Neutrophil (primary cell): ENCODE measurements at regions not wholly inside any gene's neighbourhood (a gene's known extent, or its start where the extent isn't known, plus 50 kb on each side); places are given as distances from the start of the nearest gene placed in this dataset.

Source experiments
- H3K27ac ChIP-seq: fragments of 200-600 bp; sonication (generic); 2 replicates; pipeline ENCODE4 v1.5.1; 2016; ENCODE audit warnings: mild to moderate bottlenecking, moderate library complexity
- H3K27me3 ChIP-seq: fragments of 200-600 bp; sonication (generic); 2 replicates; pipeline ENCODE4 v1.6.0; 2016; ENCODE audit warnings: mild to moderate bottlenecking
- H3K36me3 ChIP-seq: fragments of 200-600 bp; sonication (generic); 2 replicates; pipeline ENCODE4 v1.5.1; 2017
- H3K4me1 ChIP-seq, 2 experiments: fragments of 200-600 bp in 1 of 2; sonication (generic) in 1 of 2; 1 replicate in 1 of 2; 2 replicates in 1 of 2; pipeline versions ENCODE4 v1.5.1 to v1.6.1; 2013 to 2016; ENCODE audit warnings: low read depth in 1 of 2, low read length in 1 of 2, mild to moderate bottlenecking in 1 of 2, moderate library complexity in 1 of 2; ENCODE audit not compliant: control insufficient read depth in 1 of 2, insufficient read depth in 1 of 2
- H3K4me3 ChIP-seq, 2 experiments: fragments of 200-600 bp in 1 of 2; sonication (generic) in 1 of 2; 1 replicate in 1 of 2; 2 replicates in 1 of 2; pipeline ENCODE4 v1.5.1; 2013 to 2016; ENCODE audit warnings: low read depth in 1 of 2, low read length in 1 of 2, mild to moderate bottlenecking in 1 of 2, moderate library complexity in 1 of 2
- H3K9me3 ChIP-seq: fragments of 200-600 bp; sonication (generic); 2 replicates; pipeline ENCODE4 v1.5.1; 2016
- TF ChIP-seq, protein P1 (sequence below): fragments of 200-600 bp; sonication (generic); IDR thresholded peaks from 2 replicates; pipeline ENCODE4 v1.5.1; 2016; ENCODE audit warnings: antibody characterized with exemption

DNA sequence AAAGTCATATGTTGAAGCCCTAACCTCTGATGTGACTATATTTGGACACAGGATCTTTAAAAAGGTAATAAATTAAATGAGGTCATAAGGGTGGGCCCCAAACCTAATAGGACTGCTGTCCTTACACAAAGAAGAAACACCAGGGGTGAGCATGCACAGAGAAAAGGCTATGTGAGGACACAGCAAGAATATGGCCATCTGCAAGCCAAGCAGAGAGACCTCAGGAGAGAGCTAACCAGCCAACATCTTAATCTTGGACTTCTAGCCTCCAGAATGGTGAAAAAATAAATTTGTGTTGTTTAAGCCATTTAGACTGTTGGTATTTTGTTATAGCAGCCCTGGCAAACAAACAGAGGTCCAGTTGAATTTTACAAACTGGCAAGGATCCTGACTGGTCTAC is 223.9 kb downstream of the LTN1 start:
- Histone ChIP-seq H3K27me3 (no peaks in the 10 kb centered on the region), H3K9me3 (no peaks in the 10 kb centered on the region), H3K4me1 (no peaks in the 10 kb centered on the region), H3K27ac (no peak overlapping the region), H3K36me3 (no peaks in the 10 kb centered on the region), H3K4me3 (no peak overlapping the region)
- TF ChIP-seq, protein P1, sequence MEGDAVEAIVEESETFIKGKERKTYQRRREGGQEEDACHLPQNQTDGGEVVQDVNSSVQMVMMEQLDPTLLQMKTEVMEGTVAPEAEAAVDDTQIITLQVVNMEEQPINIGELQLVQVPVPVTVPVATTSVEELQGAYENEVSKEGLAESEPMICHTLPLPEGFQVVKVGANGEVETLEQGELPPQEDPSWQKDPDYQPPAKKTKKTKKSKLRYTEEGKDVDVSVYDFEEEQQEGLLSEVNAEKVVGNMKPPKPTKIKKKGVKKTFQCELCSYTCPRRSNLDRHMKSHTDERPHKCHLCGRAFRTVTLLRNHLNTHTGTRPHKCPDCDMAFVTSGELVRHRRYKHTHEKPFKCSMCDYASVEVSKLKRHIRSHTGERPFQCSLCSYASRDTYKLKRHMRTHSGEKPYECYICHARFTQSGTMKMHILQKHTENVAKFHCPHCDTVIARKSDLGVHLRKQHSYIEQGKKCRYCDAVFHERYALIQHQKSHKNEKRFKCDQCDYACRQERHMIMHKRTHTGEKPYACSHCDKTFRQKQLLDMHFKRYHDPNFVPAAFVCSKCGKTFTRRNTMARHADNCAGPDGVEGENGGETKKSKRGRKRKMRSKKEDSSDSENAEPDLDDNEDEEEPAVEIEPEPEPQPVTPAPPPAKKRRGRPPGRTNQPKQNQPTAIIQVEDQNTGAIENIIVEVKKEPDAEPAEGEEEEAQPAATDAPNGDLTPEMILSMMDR: no peak

DNA sequence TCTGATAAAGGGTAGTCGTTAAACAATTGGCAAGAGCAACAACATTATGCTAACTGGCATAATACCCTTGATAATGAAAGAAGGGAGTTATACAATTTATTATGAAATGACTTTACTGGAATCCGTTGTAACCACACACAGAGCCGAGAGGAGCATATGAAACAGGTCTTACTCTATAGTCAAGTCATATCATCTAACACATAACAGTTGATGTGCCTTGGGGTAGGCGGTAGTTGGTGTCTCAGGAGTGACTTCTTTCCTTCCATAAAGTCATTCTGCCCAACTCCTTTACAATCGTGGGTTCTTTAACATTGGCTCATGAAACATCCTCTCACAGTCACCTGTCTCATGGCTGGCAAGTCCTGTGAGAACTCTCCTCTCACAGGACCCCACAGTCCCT is 225.2 kb downstream of the LTN1 start:
- no peak overlapping the region for H3K4me3 ChIP-seq
- TF ChIP-seq, protein P1: no peak
- no peaks in the 10 kb centered on the region for H3K36me3 ChIP-seq
- no peaks in the 10 kb centered on the region for H3K9me3 ChIP-seq
- H3K4me1 ChIP-seq: no peaks in the 10 kb centered on the region
- no peaks in the 10 kb centered on the region for H3K27me3 ChIP-seq
- H3K27ac ChIP-seq: no peak overlapping the region

DNA sequence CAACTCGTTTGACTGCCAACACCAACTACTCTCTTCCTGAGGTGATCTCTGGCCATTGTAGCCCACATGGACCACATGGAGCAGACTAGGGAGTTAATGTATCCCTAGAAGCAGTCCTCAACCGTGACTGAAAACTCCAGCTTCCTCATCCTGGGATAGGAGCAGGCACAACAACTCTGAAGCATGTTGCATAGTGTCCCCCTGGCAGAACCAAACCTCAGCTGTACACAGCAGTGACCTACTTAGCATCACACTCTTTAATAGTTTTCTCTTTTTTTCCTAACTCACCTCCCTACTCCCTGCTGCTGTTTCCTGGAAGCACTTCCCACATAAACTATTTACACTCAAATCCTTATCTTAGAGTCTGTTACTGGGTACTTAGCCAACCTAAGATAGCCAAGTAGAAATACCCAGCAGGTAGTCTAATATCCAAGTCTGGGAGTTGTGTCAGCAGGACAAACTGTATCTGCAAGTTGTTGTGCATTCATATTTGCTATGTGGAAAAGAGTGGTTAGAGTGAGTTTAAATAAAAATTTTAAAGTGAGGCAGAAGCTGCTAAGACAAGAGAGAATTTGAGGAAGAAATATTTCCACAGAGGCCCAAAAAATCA is 228.8 kb downstream of the LTN1 start:
- Histone ChIP-seq H3K27me3 (no peaks in the 10 kb centered on the region), H3K4me3 (no peak overlapping the region), H3K27ac (no peak overlapping the region), H3K36me3 (no peaks in the 10 kb centered on the region), H3K4me1 (no peaks in the 10 kb centered on the region), H3K9me3 (no peaks in the 10 kb centered on the region)
- TF ChIP-seq, protein P1: no peak

DNA sequence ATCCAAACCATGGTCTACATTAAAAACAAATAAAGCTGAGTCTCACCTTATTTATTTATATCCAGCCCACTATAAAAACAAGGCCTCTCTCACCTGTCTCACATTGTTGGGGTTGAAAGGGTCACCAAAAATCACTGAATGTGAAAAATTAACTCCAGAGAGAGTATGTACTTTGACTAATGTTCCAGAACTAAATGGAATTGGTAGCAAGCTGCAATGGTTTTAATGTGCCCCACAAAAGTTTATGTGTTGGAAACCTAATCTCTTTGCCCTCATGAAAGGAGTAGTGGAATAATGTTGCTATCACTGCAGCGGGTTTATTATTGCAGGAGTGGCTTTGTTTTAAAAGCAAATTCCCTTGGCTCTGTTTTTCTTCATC is 230.3 kb downstream of the LTN1 start:
- TF ChIP-seq, protein P1: no peak
- Histone ChIP-seq H3K9me3 (no peaks in the 10 kb centered on the region), H3K4me1 (no peaks in the 10 kb centered on the region), H3K27ac (no peak overlapping the region), H3K4me3 (no peak overlapping the region), H3K27me3 (no peaks in the 10 kb centered on the region), H3K36me3 (no peaks in the 10 kb centered on the region)

DNA sequence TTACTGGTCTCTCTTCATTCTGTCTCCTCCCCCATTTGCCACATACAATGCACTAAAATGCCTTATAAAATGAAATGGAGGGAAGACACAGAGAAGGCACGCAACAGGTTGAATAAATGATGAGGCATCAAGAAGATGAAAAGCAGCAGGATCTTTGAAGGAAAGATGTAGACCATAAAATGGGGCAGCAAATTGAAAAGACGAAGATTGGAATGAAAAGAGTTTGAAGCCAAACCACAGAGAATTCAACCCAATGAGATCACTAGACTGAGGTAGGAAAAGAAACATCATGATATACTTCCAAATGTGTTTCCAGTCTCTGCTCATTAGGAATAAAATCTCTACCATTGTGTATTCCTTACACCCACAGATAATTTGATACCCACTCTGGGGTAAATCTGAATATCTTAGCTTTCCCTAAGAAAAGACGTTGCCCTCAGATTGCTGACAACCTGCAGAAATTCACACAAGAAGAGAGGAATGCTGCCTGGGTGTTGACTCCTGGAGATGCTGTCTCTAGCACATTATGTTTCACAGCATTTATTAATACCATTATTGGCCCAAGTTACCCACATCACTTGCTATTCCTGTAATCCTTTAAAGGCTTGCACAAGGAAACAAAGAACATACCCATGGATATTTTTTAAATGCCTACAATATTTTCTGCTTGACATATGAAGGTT is 230.9 kb downstream of the LTN1 start:
- Histone ChIP-seq H3K27ac (no peak overlapping the region), H3K36me3 (no peaks in the 10 kb centered on the region), H3K4me1 (no peaks in the 10 kb centered on the region), H3K9me3 (no peaks in the 10 kb centered on the region), H3K27me3 (no peaks in the 10 kb centered on the region), H3K4me3 (no peak overlapping the region)
- TF ChIP-seq, protein P1: no peak
